A673 (cell line): ENCODE measurements at regions not wholly inside any gene's neighbourhood (a gene's known extent, or its start where the extent isn't known, plus 50 kb on each side); places are given as distances from the start of the nearest gene placed in this dataset.

Experiments used
- CTCF ChIP-seq: fragments of 300-800, 200-600 bp; sonication (generic); conservative IDR thresholded peaks from 2 replicates; pipeline ENCODE4 v1.5.1; 2017; ENCODE audit warnings: low read depth, mild to moderate bottlenecking, antibody characterized with exemption, low read length, moderate library complexity, mixed read lengths
- EZH2 ChIP-seq: fragments of 200-600 bp; sonication (generic); IDR thresholded peaks from 2 replicates; pipeline ENCODE4 v1.6.1; 2017; ENCODE audit warnings: borderline replicate concordance, low read depth, mild to moderate bottlenecking, mixed read lengths, antibody characterized with exemption, low read length; ENCODE audit not compliant: poor library complexity, severe bottlenecking

- TF ChIP-seq EZH2 (no peak), CTCF (no peak)
Measured at GRCh38 chr1:177686933-177687332, 282.9 kb downstream of the SEC16B start.
